ENCODE measurements at regions not wholly inside any gene's neighbourhood (a gene's known extent, or its start where the extent isn't known, plus 50 kb on each side); places are given as distances from the start of the nearest gene placed in this dataset.

DNA sequence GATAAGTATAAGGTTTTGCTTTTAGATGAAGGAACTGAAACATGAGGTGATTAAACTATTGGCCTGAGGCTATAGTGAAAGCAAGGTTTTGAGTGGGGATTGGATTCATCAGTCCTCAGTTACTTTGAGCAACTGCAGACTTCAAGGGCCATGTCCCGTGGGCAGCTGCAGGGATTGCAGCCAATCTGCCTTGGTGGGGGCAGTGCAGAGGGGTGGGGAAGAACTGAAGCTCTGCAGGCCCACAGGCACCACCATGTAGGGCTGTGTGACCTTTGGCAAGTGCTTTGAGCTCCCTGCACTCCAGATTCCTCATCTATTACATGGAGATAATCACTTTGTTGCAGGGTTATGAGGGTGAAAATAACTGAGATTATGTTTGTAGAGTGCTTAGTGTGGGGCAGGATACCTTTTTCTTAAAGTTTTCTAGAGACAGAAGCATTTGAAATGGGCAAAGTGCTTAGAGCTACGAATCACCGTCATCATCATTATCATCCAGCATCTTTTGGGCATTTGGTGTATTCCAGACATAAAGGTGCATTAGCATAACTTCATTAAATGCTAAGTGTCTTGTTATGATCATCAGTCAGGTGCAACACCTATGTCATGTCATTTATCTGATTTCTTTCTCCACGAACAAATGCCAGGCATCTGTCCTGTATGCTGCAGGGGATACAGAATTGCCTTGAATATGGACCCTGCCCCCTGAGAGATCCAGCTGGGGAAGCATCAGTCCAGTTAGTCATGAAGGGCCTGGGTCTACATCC is 72.1 kb upstream of the TENM4 start:
- TF ChIP-seq, protein P1, sequence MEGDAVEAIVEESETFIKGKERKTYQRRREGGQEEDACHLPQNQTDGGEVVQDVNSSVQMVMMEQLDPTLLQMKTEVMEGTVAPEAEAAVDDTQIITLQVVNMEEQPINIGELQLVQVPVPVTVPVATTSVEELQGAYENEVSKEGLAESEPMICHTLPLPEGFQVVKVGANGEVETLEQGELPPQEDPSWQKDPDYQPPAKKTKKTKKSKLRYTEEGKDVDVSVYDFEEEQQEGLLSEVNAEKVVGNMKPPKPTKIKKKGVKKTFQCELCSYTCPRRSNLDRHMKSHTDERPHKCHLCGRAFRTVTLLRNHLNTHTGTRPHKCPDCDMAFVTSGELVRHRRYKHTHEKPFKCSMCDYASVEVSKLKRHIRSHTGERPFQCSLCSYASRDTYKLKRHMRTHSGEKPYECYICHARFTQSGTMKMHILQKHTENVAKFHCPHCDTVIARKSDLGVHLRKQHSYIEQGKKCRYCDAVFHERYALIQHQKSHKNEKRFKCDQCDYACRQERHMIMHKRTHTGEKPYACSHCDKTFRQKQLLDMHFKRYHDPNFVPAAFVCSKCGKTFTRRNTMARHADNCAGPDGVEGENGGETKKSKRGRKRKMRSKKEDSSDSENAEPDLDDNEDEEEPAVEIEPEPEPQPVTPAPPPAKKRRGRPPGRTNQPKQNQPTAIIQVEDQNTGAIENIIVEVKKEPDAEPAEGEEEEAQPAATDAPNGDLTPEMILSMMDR (conservative IDR thresholded peaks at IDR 0.05; ENCODE audit: control insufficient read depth, insufficient read depth, low read depth, low read length): no peak
- no peak overlapping the region for H3K4me3 ChIP-seq (ENCODE audit: control insufficient read depth, low read depth, low read length)
- DNase-seq (ENCODE audit: low read depth): no peak

DNA sequence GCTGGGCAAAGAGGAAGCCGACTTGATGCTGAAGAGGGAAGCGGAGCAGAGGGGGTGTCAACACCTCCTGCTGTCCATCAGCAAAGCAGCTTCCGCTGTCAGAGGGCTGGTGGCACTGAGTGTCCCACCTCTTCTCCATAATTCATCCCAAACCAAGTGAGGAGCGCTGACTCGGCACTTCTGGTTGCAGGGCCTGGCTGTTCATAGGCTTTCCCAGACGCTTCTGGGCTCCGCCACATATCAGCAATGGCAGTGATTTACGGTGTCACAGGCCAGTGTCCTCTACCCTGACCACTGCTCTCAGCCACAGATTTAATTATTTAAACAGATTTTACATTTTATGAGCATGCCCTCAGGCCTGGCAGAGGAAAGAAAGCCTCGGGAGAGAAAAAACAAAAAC is 70.1 kb upstream of the TENM4 start:
- TF ChIP-seq, protein P1 (conservative IDR thresholded peaks at IDR 0.05; ENCODE audit: control insufficient read depth, insufficient read depth, low read depth, low read length): no peak
- DNase-seq (ENCODE audit: low read depth): no peak
- H3K4me3 ChIP-seq (ENCODE audit: control insufficient read depth, low read depth, low read length): no peak overlapping the region

DNA sequence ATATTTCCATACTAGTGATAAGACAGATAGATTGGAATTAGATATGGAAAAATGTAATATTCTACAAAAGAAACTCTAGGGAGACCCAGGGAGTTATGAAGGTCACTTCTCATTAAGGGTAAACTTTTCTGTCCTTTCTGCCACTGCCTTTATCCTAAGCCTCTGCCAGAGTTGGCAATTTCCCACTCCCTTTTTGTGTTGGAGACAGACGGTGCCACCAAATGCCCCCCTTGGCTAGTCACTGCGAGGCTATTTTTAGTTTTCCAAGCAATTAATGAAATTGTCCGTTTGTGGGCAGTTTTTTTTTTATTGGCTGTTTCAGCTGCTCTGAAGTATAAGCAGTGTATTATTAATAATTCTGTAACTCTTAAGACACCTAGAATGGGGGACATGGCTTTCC is 67.6 kb upstream of the TENM4 start:
- H3K4me3 ChIP-seq (ENCODE audit: control insufficient read depth, low read depth, low read length): no peak overlapping the region
- no peak for DNase-seq (ENCODE audit: low read depth)
- TF ChIP-seq, protein P1 (conservative IDR thresholded peaks at IDR 0.05; ENCODE audit: control insufficient read depth, insufficient read depth, low read depth, low read length): no peak

DNA sequence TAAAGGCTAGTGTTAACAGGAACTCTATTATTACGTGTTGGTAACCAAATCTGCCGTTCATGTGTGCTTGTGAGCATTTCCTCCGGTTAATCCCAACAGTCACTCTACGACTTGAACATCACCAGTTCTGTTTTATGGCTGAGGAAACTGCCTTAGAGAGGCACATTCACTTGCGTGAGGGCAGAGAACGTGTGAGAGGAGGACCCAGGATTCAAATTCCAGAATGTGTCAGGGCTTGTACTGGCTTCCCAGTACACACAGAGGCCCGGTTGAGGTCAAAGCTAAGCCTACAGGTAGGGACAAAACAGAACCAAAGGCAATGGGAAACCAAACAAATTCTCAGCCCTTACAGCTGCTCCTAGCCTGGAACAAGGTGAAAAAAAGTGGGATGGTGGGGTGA is 66.9 kb upstream of the TENM4 start:
- DNase-seq (ENCODE audit: low read depth): no peak
- TF ChIP-seq, protein P1 (conservative IDR thresholded peaks at IDR 0.05; ENCODE audit: control insufficient read depth, insufficient read depth, low read depth, low read length): no peak
- H3K4me3 ChIP-seq (ENCODE audit: control insufficient read depth, low read depth, low read length): no peak overlapping the region

DNA sequence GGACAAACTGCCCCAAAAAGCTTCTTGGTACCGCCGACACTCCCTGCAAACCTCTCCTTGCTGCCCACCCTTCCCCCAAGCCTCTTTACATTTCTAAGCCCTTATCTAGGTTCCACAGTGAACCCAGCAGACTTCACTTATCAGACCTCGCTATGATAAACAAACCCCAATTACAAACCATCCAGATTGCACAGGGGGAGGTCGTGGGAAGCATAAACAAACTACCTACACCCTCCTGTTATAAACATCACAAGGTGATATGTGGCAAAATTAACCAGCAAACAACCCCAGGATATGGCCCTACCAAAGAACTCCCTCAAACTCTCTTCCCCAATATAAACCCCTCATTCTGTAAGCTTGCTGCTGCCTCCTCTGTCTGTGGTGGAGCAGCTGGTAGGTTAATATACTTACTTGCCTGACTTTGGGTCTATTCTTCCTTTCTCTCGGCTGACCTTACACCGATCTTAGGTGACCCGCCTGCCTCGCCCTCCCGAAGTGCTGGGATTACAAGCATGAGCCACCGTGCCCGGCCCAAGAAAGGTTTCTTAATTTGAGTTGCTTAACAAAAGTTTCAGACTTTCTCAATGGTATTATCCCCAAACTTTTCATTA is 66.0 kb upstream of the TENM4 start:
- TF ChIP-seq, protein P1 (conservative IDR thresholded peaks at IDR 0.05; ENCODE audit: control insufficient read depth, insufficient read depth, low read depth, low read length): no peak
- DNase-seq (ENCODE audit: low read depth): no peak
- H3K4me3 ChIP-seq (ENCODE audit: control insufficient read depth, low read depth, low read length): no peak overlapping the region

DNA sequence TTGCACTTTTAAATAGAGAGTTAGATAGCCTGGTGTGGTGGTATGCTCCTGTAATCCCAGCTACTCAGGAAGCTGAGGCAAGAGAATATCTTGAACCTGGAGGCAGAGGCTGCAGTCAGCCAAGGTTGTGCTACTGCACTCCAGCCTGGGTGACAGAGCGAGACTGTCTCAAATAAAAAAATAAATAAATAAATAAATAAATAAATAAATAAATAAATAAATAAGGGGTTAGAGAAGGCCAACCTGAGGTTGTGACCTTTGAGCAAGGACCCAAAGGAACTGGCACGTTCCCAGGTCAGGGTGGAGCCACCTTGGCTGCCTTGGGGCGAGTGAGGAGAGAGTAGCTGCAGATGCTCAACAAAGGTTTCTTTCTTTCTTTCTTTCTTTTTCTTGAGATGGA is 65.3 kb upstream of the TENM4 start:
- TF ChIP-seq, protein P1 (conservative IDR thresholded peaks at IDR 0.05; ENCODE audit: control insufficient read depth, insufficient read depth, low read depth, low read length): no peak
- no peak for DNase-seq (ENCODE audit: low read depth)
- H3K4me3 ChIP-seq (ENCODE audit: control insufficient read depth, low read depth, low read length): no peak overlapping the region

Data from fibroblast of mammary gland (primary cell).